ENCODE measurements at regions not wholly inside any gene's neighbourhood (a gene's known extent, or its start where the extent isn't known, plus 50 kb on each side); places are given as distances from the start of the nearest gene placed in this dataset.

- TF ChIP-seq KLF10 (tag by site-specific recombination; IDR thresholded peaks at IDR 0.05), result no peak
- TF ChIP-seq, protein P1, sequence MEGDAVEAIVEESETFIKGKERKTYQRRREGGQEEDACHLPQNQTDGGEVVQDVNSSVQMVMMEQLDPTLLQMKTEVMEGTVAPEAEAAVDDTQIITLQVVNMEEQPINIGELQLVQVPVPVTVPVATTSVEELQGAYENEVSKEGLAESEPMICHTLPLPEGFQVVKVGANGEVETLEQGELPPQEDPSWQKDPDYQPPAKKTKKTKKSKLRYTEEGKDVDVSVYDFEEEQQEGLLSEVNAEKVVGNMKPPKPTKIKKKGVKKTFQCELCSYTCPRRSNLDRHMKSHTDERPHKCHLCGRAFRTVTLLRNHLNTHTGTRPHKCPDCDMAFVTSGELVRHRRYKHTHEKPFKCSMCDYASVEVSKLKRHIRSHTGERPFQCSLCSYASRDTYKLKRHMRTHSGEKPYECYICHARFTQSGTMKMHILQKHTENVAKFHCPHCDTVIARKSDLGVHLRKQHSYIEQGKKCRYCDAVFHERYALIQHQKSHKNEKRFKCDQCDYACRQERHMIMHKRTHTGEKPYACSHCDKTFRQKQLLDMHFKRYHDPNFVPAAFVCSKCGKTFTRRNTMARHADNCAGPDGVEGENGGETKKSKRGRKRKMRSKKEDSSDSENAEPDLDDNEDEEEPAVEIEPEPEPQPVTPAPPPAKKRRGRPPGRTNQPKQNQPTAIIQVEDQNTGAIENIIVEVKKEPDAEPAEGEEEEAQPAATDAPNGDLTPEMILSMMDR (tag by site-specific recombination; IDR thresholded peaks at IDR 0.05), result no peak
- no peak for TF ChIP-seq ZNF112 (tag by site-specific recombination; IDR thresholded peaks at IDR 0.05)
- no peak for TF ChIP-seq ZNF670 (tag by site-specific recombination; IDR thresholded peaks at IDR 0.05; ENCODE audit: low read depth)
- no peak for TF ChIP-seq ZNF366 (tag by site-specific recombination; conservative IDR thresholded peaks at IDR 0.05)
- TF ChIP-seq ZEB2 (tag by site-specific recombination; IDR thresholded peaks at IDR 0.05), result no peak
- TF ChIP-seq ZBTB20 (tag by site-specific recombination; IDR thresholded peaks at IDR 0.05), result no peak
These were observed 151.5 kb downstream of the DNAJB6 start for GRCh38 chr7:157488281-157488680.

All from HEK293 (cell line).